Breast epithelium (tissue), 4 donors: ENCODE measurements at regions not wholly inside any gene's neighbourhood (a gene's known extent, or its start where the extent isn't known, plus 50 kb on each side); places are given as distances from the start of the nearest gene placed in this dataset.

Experiments
- DNase-seq, 2 donors: peaks; one replicate each; pipeline ENCODE4 v3.0.0-alpha.2; 2019; ENCODE audit warnings: low spot score in 2 of 2
- H3K27ac ChIP-seq, 2 donors: fragments of 200-600 bp; sonication (generic) in 1 of 2; one replicate each; pipeline ENCODE4 v1.5.1; 2016 to 2019; ENCODE audit warnings: mild to moderate bottlenecking in 1 of 2
- H3K27me3 ChIP-seq, 2 donors: fragments of 200-600 bp; sonication (generic) in 1 of 2; one replicate each; pipeline versions ENCODE4 v1.5.1 to v1.6.0; 2017 to 2019; ENCODE audit warnings: control low read depth in 1 of 2, mild to moderate bottlenecking in 1 of 2
- H3K36me3 ChIP-seq: fragments of 200-600 bp; one replicate; pipeline ENCODE4 v1.5.1; 2019
- H3K4me1 ChIP-seq, 2 donors: fragments of 200-600 bp; sonication (generic); one replicate each; pipeline ENCODE4 v1.5.1; 2016 to 2019; ENCODE audit warnings: control low read depth in 1 of 2
- H3K4me3 ChIP-seq, 3 donors: fragments of 200-600 bp; sonication (generic); 1 replicate in 2 of 3; 2 replicates in 1 of 3; pipeline ENCODE4 v1.5.1; 2016 to 2019; ENCODE audit warnings: mild to moderate bottlenecking in 3 of 3, moderate library complexity in 2 of 3
- H3K9me3 ChIP-seq, 2 donors: fragments of 200-600 bp; sonication (generic) in 1 of 2; one replicate each; pipeline ENCODE4 v1.5.1; 2016 to 2019; ENCODE audit warnings: control low read depth in 1 of 2
- CTCF ChIP-seq, 3 donors: fragments of 450-650 bp; IDR thresholded peaks; one replicate each; pipeline ENCODE4 v1.5.1; 2016 to 2017; ENCODE audit warnings: antibody characterized with exemption in 3 of 3, mild to moderate bottlenecking in 3 of 3, moderate library complexity in 3 of 3
- POLR2A ChIP-seq: fragments of 450-650 bp; IDR thresholded peaks from one replicate; pipeline ENCODE4 v1.6.1; 2016; ENCODE audit warnings: antibody characterized with exemption, mild to moderate bottlenecking, moderate library complexity
- POLR2AphosphoS5 ChIP-seq, 3 donors: sonication (generic); formaldehyde crosslinking; IDR thresholded peaks; one replicate each; pipeline ENCODE4 v1.6.1; 2017; ENCODE audit warnings: antibody characterized with exemption in 3 of 3
- intact Hi-C: fragments of 100-400 bp; cut with DNase I; formaldehyde crosslinking; loops from one replicate; pipeline ENCODE4 v1.15.1; 2023; ENCODE audit warnings: low total_unique reads

- Histone ChIP-seq H3K27ac (no peak overlapping the region), H3K9me3 (no peaks in the 10 kb centered on the region), H3K4me1 (no peaks in the 10 kb centered on the region), H3K27me3 (no peaks in the 10 kb centered on the region), H3K4me3 (no peak overlapping the region), H3K36me3 (no peaks in the 10 kb centered on the region)
- TF ChIP-seq CTCF (IDR thresholded peaks at IDR 0.05), result no peak
- no peak for TF ChIP-seq POLR2AphosphoS5 (IDR thresholded peaks at IDR 0.05)
- TF ChIP-seq POLR2A, result no peak
- intact Hi-C loops, result no loop called here
- DNase-seq, result no peak
Measured at GRCh38 chr18:76252880-76253279, 242.2 kb downstream of the ZNF516 start.

DNA sequence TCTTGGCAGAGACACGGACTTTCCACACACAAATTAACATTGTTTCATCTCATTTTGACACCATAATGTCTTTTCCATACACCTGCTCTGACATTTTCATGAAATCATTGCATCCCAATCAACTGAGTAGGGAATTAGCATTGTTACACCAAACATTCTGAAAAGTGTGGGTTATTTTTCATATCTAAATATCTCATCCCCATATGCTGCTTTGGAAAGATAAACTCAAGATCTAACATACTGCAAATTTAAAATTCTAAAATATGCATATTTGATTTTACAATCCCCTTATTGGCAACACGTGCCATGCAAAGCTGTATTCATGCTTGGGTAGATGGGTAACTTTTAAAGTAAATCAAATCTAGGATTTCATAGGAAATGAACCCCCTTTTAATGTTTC, 242.9 kb downstream of the ZNF516 start:
- no peaks in the 10 kb centered on the region for H3K27me3 ChIP-seq
- DNase-seq, result no peak
- no peak for TF ChIP-seq POLR2AphosphoS5 (IDR thresholded peaks at IDR 0.05)
- TF ChIP-seq CTCF (IDR thresholded peaks at IDR 0.05), result no peak
- TF ChIP-seq POLR2A, result no peak
- H3K9me3 ChIP-seq, result no peaks in the 10 kb centered on the region
- H3K4me3 ChIP-seq, result no peak overlapping the region
- H3K36me3 ChIP-seq, result no peaks in the 10 kb centered on the region
- no peaks in the 10 kb centered on the region for H3K4me1 ChIP-seq
- intact Hi-C loops, result no loop called here
- H3K27ac ChIP-seq, result no peak overlapping the region

DNA sequence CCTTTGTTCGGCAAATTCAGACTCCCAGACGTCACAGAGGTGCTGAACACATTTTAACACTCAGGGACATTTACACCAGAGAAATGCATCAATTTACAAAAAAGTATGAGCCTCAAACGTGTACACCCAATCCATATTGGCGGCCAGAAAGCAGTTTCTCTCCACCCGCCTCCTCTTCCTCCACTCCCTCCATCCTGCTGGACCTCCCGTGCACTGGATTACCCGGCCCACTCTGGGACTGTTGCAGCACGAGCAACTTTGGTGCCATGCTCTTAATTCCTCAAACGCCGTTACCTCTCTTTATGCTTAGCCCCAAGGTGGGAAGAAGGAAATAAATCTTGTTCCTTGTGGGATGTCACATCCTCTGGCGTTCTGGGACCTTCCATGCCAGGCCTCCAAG, 243.4 kb downstream of the ZNF516 start:
- TF ChIP-seq POLR2A (no peak), CTCF (IDR thresholded peaks at IDR 0.05) (no peak), POLR2AphosphoS5 (IDR thresholded peaks at IDR 0.05) (no peak)
- H3K27ac ChIP-seq, result no peak overlapping the region
- H3K36me3 ChIP-seq, result no peaks in the 10 kb centered on the region
- no peaks in the 10 kb centered on the region for H3K4me1 ChIP-seq
- H3K27me3 ChIP-seq, result no peaks in the 10 kb centered on the region
- no peaks in the 10 kb centered on the region for H3K9me3 ChIP-seq
- H3K4me3 ChIP-seq, result no peak overlapping the region
- intact Hi-C loops, result no loop called here
- DNase-seq, result no peak

DNA sequence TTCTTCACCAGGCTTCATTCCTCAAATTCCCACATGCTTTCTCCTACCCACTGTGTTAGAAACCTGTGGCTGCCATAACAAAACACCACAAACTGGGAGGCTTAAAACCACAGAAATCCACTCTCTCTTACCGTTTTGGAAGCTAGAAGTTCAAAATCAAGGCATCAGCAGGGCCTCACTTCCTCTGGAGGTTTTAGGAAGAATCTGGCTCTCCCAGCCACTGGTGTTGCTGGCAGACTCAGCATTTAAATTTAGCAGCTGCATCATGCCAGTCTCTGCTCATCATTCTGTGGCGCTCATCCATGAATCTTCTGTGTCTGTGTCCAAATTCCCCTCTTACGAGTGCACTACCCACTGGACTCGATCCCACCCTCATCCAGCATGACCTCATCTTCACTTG, 248.5 kb downstream of the ZNF516 start:
- H3K9me3 ChIP-seq, result peaks cover 0 to 14% of the 10 kb centered on the region in 2 donors
- no peaks in the 10 kb centered on the region for H3K4me1 ChIP-seq
- no peak overlapping the region for H3K4me3 ChIP-seq
- H3K27me3 ChIP-seq, result no peaks in the 10 kb centered on the region
- DNase-seq, result no peak
- H3K36me3 ChIP-seq, result no peaks in the 10 kb centered on the region
- no peak overlapping the region for H3K27ac ChIP-seq
- no peak for TF ChIP-seq POLR2A
- no peak for TF ChIP-seq CTCF (IDR thresholded peaks at IDR 0.05)
- TF ChIP-seq POLR2AphosphoS5 (IDR thresholded peaks at IDR 0.05), result no peak
- intact Hi-C loops, result no loop called here

DNA sequence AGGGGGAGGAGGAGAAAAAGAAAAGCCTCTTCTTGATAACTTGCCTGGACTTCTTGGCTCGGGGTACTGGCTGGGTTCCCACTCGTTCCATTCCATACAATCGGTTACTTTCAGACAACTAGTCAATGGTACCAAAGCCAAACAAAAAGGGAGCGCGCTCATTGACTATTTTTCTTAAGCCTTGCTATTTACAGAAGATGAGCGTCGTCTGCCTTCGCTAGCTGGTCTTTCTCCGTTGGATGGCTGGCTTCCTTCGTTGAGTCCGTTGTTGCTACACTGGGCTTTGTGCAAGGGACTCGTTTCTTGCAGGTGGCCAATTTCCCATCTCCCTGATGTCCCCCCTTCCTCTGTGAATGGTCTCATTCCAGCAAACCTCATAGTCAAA, 260.4 kb downstream of the ZNF516 start:
- H3K4me1 ChIP-seq, result peaks cover 0 to 6% of the 10 kb centered on the region in 2 donors
- no peak overlapping the region for H3K27ac ChIP-seq
- intact Hi-C loops, result loop anchor here (5.0 kb wide), 1 partner anchor 242 kb away; no protein-coding TSS in a partner anchor
- DNase-seq, result no peak
- TF ChIP-seq POLR2AphosphoS5 (IDR thresholded peaks at IDR 0.05) (no peak), POLR2A (no peak), CTCF (IDR thresholded peaks at IDR 0.05) (no peak)
- H3K27me3 ChIP-seq, result no peaks in the 10 kb centered on the region
- peak overlapping the region in 2 of 3 donors; percentile 18 to 33 for H3K4me3 ChIP-seq
- no peaks in the 10 kb centered on the region for H3K9me3 ChIP-seq
- no peaks in the 10 kb centered on the region for H3K36me3 ChIP-seq
